ENCODE measurements at regions not wholly inside any gene's neighbourhood (a gene's known extent, or its start where the extent isn't known, plus 50 kb on each side); places are given as distances from the start of the nearest gene placed in this dataset.
"Not testable (repeated sequence)": the region's sequence is repeated elsewhere in the genome, so short reads cannot be mapped to it uniquely, and the experiment has no call there.

DNA sequence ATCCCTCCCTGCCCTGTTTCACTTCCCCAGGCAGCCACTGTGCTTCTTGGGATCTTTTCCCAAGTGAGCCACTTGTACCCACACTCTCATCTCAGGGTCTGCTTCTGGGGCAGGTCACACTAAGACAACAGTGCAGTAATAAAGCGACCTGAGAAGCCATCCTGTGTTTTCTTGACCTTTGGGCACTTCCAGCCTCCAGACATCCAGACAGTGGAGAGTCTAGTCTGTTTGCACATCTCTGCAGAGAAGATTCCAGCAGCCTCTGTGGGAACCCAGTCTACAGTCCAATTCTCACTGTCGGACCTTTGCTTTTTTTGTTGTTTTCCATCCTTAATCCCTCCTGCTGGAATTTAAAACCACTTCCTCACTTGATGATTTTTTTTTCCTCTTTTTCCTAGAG lies 50.3 kb upstream of the ATP6AP2 start:
- Mint-ChIP-seq H3K9me3 (no peaks in the 10 kb centered on the region), H3K27me3 (no peaks in the 10 kb centered on the region), H3K4me1 (no peaks in the 10 kb centered on the region), H3K36me3 (no peaks in the 10 kb centered on the region), H3K27ac (no peak overlapping the region), H3K4me3 (no peak overlapping the region)
- ATAC-seq, result no peak

DNA sequence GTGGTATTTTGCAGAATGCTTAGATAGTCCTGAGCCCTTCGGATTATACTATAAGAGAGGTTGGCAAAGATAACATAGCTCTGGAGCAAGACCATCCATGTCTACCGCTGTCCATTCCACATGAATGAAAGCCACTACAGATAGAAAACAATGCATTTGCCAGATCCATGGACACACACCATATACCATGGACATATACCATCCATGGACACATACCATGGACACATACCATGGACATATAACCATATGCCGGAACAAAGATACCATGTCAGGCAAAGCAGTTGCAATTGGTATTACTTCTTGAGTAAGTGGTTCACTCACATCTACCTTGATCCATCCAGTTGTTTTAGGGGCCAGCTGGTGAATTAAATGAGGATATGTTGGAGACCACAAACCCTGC lies 53.2 kb upstream of the ATP6AP2 start:
- Mint-ChIP-seq H3K4me1 (no peaks in the 10 kb centered on the region), H3K36me3 (no peaks in the 10 kb centered on the region), H3K27ac (no peak overlapping the region), H3K4me3 (no peak overlapping the region), H3K27me3 (no peaks in the 10 kb centered on the region), H3K9me3 (no peaks in the 10 kb centered on the region)
- no peak for ATAC-seq

DNA sequence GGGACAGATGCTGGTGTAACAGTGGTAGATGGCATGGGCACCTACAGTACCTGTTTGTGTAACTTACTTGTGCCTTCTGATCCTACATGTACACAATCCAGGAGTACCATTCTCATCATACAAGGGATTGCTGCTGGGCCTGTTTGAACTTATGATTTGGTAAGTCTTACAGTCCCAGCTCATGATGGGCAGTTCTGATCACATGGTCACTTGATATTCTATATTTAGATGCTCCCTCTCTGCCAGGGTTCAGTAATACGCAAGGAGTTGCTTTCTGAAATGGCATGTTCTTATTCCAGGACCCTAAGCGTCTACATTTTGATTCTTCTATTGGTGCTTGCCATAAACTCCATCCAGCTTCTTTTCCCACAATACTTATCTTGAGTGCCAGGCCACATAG lies 54.4 kb upstream of the ATP6AP2 start:
- no peaks in the 10 kb centered on the region for H3K4me1 Mint-ChIP-seq
- no peaks in the 10 kb centered on the region for H3K36me3 Mint-ChIP-seq
- ATAC-seq, result no peak
- no peaks in the 10 kb centered on the region for H3K9me3 Mint-ChIP-seq
- no peaks in the 10 kb centered on the region for H3K27me3 Mint-ChIP-seq
- H3K4me3 Mint-ChIP-seq, result no peak overlapping the region
- H3K27ac Mint-ChIP-seq, result no peak overlapping the region

DNA sequence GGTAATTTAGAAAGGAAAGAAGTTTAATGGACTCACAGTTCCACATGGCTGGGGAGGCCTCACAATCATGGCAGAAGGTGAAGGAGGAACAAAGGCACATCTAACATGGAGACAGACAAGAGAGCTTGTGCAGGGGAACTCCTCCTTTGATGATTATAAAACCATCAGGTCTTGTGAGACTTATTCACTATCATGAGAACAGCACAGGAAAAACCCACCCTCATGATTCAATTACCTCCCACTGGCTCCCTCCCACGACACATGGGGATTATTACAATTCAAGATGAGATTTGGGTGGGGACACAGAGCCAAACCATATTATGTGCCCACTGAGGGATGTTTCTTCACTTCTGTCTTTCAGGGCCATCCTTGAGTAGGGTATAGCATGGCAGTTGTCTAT lies 54.9 kb upstream of the ATP6AP2 start:
- ATAC-seq, H3K27ac Mint-ChIP-seq: not testable (repeated sequence)

DNA sequence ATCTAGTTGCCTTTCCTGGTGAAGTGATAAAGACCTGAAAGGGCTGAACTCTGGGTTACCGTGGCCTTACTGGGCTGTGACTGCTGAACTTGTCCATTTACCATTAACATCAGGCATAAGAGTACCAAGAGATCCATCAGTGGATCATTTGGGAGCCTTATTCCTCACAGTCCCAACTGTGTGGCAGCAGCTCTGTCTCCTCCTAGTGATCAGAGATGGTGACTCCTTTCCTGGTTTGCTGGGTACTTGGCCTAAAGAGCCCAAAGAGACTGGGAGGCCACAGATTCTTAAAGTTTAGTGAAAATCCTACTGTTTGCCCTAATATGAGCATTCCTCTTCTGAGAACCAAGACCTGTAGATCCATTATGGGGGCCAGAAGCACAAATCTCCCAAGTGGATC lies 56.3 kb upstream of the ATP6AP2 start:
- no peaks in the 10 kb centered on the region for H3K27me3 Mint-ChIP-seq
- H3K4me1 Mint-ChIP-seq, result no peaks in the 10 kb centered on the region
- H3K27ac Mint-ChIP-seq, result no peak overlapping the region
- H3K4me3 Mint-ChIP-seq, result no peak overlapping the region
- no peak for ATAC-seq
- H3K9me3 Mint-ChIP-seq, result no peaks in the 10 kb centered on the region
- no peaks in the 10 kb centered on the region for H3K36me3 Mint-ChIP-seq

More for the DNA sequence above, 54.9 kb upstream of the ATP6AP2 start:
- not testable (repeated sequence) for H3K4me3 Mint-ChIP-seq, H3K4me1 Mint-ChIP-seq, H3K36me3 Mint-ChIP-seq, H3K27me3 Mint-ChIP-seq, H3K9me3 Mint-ChIP-seq

DNA sequence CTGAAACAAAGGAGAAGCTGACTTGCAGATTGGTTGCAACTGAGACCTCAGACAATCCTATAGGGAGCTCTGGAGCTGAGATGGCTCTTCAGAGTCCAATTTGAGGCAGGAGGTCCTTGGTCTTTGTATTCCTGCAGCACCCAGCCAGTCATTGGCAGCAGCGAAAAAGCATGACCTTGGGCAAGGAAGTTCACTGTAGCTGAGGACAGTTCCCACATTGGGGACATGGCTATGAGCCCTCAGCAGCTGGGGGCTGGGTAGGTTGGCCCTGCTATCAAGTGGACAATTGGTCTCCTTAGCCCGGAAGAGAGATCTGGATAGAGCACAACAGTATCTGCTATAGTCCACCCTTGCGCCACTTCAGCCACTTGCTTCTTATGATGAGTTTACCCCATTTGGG lies 56.9 kb upstream of the ATP6AP2 start:
- H3K4me1 Mint-ChIP-seq, result no peaks in the 10 kb centered on the region
- ATAC-seq, result no peak
- no peaks in the 10 kb centered on the region for H3K9me3 Mint-ChIP-seq
- H3K27me3 Mint-ChIP-seq, result no peaks in the 10 kb centered on the region
- no peak overlapping the region for H3K4me3 Mint-ChIP-seq
- H3K36me3 Mint-ChIP-seq, result no peaks in the 10 kb centered on the region
- H3K27ac Mint-ChIP-seq, result no peak overlapping the region

DNA sequence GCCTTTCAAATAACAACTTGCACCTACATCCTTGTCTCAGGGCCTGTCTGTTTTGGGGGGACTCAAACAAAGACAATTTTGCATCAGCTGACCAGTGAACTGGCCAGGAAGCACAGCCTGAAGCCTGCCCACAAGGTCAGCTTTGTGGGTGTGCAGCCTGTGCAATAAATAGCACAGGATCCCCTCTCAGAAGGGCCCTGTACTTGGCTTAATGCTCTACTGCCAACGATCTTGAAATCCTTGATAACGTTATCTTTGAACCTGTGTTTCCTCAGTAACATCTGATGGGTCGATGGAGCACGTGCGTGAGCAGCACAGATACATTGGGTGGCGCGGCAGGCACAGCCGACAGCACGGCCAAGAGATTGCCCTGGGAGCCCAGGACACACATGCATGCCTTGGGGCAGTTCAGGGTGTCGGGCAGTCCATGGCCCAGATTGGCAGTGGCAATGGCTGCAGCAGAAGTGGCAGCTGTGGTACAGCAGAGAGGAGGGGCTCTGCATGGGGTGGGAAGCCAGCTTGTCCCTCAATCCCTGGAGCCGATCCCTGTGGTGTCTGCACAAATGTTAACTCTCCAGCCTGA lies 58.8 kb upstream of the ATP6AP2 start:
- Mint-ChIP-seq H3K27me3 (no peaks in the 10 kb centered on the region), H3K9me3 (no peaks in the 10 kb centered on the region), H3K4me3 (no peak overlapping the region), H3K4me1 (no peaks in the 10 kb centered on the region), H3K27ac (no peak overlapping the region), H3K36me3 (no peaks in the 10 kb centered on the region)
- no peak for ATAC-seq

DNA sequence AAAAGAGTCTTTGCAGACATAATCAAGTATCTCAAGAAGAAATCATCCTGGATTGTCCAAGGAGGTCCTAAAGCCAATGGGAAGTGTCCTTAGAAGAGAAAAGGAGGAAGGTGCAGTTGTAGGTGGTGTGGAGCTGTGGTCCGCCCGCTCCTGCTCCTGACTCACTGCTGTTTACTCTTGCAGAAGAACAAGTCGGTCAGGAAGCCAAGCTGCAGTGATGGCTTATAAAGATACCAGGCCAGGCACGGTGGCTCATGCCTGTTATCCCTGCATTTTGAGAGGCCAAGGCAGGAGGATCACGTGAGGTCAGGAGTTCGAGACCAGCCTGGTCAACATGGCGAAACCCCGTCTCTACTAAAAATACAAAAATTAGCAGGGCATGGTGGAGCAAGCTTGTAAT lies 66.4 kb upstream of the ATP6AP2 start:
- H3K36me3 Mint-ChIP-seq, result no peaks in the 10 kb centered on the region
- ATAC-seq, result no peak
- peaks cover 2% of the 10 kb centered on the region for H3K9me3 Mint-ChIP-seq
- no peak overlapping the region for H3K27ac Mint-ChIP-seq
- peaks cover 2% of the 10 kb centered on the region for H3K27me3 Mint-ChIP-seq
- H3K4me3 Mint-ChIP-seq, result no peak overlapping the region
- H3K4me1 Mint-ChIP-seq, result no peaks in the 10 kb centered on the region

DNA sequence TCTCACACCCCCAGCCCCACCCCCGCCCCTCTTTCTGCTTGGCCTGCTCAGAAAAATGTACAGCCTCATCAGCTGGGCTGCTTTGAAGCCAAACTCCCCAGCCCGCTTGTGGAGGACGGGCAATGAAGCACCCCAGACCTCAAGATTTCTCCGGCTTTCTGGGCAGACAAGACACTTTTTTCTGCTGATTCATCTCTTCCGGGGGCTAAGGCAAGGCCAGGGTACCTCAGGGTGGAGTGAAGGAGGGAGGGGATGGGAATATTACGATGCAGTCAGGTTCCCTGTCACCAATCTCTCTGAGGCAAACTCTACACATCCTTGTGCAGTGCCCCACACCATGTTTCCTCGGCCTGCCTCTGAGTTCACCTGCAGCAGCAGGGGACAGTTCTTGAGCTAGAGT lies 66.9 kb upstream of the ATP6AP2 start:
- Mint-ChIP-seq H3K27me3 (peaks cover 8% of the 10 kb centered on the region), H3K36me3 (no peaks in the 10 kb centered on the region), H3K4me1 (no peaks in the 10 kb centered on the region), H3K4me3 (no peak overlapping the region), H3K9me3 (peaks cover 2% of the 10 kb centered on the region), H3K27ac (no peak overlapping the region)
- ATAC-seq, result no peak

DNA sequence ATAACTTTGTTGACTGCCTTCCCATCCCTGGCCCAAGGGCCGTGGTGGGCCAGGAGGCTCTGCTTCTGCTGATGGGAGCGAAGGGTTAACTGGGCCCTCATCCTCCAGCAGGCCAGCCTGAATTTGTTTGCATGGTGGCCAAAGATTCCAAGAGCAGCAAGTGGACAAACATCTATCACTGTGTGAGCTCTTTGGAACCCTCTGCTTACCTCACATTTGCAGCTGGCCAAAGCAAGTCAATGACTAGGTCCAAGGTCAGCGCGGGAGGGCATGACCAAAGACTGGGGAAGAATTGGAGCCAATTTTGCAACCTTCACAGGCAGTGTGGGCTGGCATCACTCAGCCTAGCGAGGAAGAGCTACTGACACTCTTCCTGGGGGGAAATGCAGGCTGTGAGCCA lies 67.8 kb upstream of the ATP6AP2 start:
- no peaks in the 10 kb centered on the region for H3K4me1 Mint-ChIP-seq
- ATAC-seq, result no peak
- no peaks in the 10 kb centered on the region for H3K36me3 Mint-ChIP-seq
- H3K9me3 Mint-ChIP-seq, result peaks cover 2% of the 10 kb centered on the region
- H3K4me3 Mint-ChIP-seq, result no peak overlapping the region
- peaks cover 13% of the 10 kb centered on the region for H3K27me3 Mint-ChIP-seq
- no peak overlapping the region for H3K27ac Mint-ChIP-seq

DNA sequence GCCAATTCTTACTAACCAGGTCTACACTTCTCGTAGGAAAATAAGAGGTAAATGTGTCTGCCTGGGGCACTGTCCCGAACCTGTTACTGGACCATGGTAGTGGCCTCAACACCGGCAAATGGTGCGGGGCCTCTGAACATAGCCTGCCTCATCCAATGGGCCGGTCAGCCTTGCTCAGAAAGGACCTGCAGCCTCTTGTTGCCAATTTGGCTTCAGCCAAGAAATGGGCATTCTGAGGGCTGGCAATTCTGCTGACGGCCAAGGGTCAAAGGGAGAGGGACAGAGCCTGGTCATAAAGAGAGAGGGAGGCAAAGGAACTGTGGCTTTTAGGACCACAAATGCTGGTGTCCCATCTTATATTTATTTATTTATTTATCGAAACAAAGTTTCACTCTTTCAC lies 69.5 kb upstream of the ATP6AP2 start:
- no peaks in the 10 kb centered on the region for H3K4me1 Mint-ChIP-seq
- no peak overlapping the region for H3K4me3 Mint-ChIP-seq
- H3K27ac Mint-ChIP-seq, result no peak overlapping the region
- H3K9me3 Mint-ChIP-seq, result peaks cover 2% of the 10 kb centered on the region
- no peak for ATAC-seq
- no peaks in the 10 kb centered on the region for H3K36me3 Mint-ChIP-seq
- H3K27me3 Mint-ChIP-seq, result peaks cover 13% of the 10 kb centered on the region

DNA sequence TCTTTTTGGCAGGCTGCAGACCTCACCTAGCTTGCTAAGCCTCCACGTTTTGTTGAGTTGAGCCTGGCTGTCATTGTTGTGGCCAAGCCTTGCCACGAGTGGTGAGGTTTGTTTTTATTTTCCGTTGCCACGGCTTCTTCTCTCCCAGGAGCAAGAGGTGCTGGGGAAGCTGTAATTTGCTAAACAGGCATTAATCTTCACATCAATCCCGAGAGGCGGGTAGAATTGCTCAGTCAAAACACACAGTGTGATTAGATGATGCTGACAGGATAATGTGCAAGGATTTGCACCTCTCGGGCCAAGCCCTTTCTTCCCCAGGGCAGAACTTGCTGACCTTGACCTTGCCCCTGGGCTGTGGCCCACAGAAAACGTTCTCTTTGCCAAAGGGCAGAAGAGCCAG lies 72.2 kb upstream of the ATP6AP2 start:
- Mint-ChIP-seq H3K9me3 (peaks cover 2% of the 10 kb centered on the region), H3K27me3 (peaks cover 13% of the 10 kb centered on the region), H3K27ac (no peak overlapping the region), H3K36me3 (no peaks in the 10 kb centered on the region), H3K4me1 (no peaks in the 10 kb centered on the region), H3K4me3 (no peak overlapping the region)
- no peak for ATAC-seq

DNA sequence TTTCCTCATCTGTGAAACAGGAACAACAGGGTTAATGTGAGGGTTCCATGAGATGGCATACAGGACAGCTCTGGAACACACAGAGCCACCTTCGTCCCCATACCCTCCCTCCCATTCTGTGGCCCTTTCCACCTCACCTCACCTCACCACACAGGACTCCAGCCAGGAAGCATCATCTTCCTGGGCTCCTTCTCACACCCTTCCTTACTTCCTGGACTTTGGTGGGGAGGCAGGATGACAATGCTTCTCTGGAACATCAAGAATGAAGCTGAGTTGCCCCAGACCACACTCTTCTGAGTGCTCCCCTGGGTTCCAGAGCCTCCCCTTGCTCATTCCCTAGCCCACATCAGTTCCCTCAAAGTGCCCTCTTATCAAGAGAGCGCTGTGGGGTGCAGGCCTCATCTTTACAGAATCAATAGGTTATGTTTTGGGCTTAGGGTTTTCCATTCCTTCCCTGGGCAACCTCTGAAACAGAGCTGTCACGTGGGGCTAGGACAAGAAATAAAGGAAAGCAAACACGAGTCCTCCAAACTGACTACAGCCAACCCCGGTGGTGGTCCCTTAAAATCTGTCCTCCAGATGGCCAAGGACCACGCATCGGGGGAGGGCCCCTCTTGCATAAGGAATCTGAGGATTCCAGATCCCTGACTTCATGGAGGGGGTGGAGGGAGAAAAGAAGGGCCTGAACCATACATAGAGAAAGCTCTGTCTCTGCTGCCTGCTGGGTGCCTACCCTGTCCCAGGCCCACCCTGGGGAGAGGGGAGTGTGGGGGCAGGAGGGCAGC lies 74.4 kb upstream of the ATP6AP2 start:
- Mint-ChIP-seq H3K27ac (no peak overlapping the region), H3K4me3 (no peak overlapping the region), H3K9me3 (peaks cover 2% of the 10 kb centered on the region), H3K4me1 (no peaks in the 10 kb centered on the region), H3K27me3 (peaks cover 13% of the 10 kb centered on the region), H3K36me3 (no peaks in the 10 kb centered on the region)
- no peak for ATAC-seq

DNA sequence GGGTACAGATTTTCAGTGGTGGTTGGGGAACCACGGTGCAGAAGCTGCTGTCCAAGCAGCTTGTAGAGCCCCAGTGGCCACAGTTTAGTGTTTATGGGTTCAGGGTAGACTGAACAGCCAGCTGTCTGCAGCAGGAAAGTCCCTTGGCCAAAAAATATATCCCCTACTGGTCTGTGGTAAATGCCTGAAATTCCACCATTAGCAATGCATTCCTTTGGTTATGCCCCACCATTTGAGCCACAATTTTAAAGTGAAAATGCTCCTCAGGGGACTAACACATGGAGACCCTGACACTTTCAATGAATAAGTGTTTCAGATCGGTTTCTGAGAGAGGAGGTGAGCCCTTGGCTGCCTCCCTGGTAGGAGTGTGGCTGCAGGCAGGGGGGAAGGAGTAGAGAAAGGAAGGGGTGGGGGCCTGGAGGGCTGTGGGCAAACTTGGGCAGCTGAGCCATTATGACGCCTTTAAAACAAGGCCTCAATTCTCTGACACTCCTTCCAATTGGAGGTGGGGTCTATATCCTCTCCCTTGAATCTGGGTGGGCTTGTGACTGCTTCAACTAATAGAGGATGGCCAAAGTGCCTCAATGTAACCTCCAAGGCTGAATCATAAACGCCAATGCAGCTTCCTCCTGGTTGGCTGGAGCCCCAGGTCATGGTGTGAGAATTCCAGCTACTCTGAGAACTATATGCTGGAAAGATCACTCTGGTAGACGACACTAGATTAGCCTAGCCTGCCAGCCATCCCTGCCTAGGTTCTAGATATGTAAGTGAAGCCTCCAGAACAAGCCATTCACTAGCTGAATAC lies 75.8 kb upstream of the ATP6AP2 start:
- no peak overlapping the region for H3K4me3 Mint-ChIP-seq
- peaks cover 18% of the 10 kb centered on the region for H3K27me3 Mint-ChIP-seq
- H3K9me3 Mint-ChIP-seq, result no peaks in the 10 kb centered on the region
- no peaks in the 10 kb centered on the region for H3K4me1 Mint-ChIP-seq
- H3K27ac Mint-ChIP-seq, result no peak overlapping the region
- no peaks in the 10 kb centered on the region for H3K36me3 Mint-ChIP-seq
- ATAC-seq, result no peak

DNA sequence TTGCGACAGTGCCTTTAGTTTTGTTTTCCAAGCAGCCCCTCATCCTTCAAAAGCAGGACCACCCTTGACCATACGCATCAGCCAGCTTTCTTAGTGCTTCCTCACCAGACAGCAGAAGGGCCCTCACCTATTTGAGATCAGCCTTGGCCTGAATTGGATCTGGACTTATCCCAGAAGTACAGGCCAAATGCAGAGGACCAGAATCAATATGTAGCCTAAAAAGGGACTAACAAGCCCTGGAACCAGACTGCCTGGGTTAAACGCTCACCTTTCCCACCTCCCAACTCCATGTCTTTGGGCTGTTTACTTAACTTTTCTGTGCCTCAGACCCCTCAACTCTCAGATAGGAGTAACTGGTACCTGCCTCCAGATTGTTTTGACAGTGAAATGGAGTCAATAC lies 77.7 kb upstream of the ATP6AP2 start:
- no peak overlapping the region for H3K27ac Mint-ChIP-seq
- peaks cover 18% of the 10 kb centered on the region for H3K27me3 Mint-ChIP-seq

DNA sequence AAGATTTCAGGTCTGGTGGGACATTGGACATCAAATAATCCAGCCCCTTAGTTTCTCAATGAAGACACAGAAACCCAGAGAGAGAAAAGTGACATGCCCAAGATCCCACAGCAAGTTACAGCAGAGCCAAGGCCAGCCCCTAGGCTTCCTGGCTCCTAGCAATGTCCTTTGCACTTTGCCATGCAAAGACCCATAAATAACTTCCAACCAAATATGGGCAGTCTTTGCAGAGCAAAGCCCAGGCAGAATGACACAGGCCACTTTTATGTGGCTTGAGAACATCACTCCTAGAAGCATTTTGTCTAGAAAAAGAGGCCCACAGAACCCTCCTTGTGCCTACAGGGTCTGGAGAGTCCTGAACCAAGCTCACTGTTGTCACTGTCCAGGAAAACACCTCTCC lies 78.1 kb upstream of the ATP6AP2 start:
- no peak overlapping the region for H3K27ac Mint-ChIP-seq
- H3K4me3 Mint-ChIP-seq, result no peak overlapping the region
- peaks cover 20% of the 10 kb centered on the region for H3K27me3 Mint-ChIP-seq
- H3K4me1 Mint-ChIP-seq, result no peaks in the 10 kb centered on the region
- no peaks in the 10 kb centered on the region for H3K36me3 Mint-ChIP-seq
- H3K9me3 Mint-ChIP-seq, result no peaks in the 10 kb centered on the region
- no peak for ATAC-seq

More for the DNA sequence above, 77.7 kb upstream of the ATP6AP2 start:
- Mint-ChIP-seq H3K4me3 (no peak overlapping the region), H3K36me3 (no peaks in the 10 kb centered on the region), H3K9me3 (no peaks in the 10 kb centered on the region), H3K4me1 (no peaks in the 10 kb centered on the region)
- ATAC-seq, result no peak

All from stimulated activated memory B cell treated with anti-CD40 and anti-IgM and Interleukin-4, amounts not matched to agents 10 μg/mL and 1 μg/mL and 100 μg/mL, for 72 hours (primary cell).